GM18502 (cell line): ENCODE measurements at regions not wholly inside any gene's neighbourhood (a gene's known extent, or its start where the extent isn't known, plus 50 kb on each side); places are given as distances from the start of the nearest gene placed in this dataset.

Experiments
- ATAC-seq: cut with Tn5 transposase; IDR thresholded peaks from one replicate; pipeline ENCODE4 v1.9.1; 2021; ENCODE audit warnings: mild to moderate bottlenecking; ENCODE audit not compliant: unreplicated experiment, poor library complexity

DNA sequence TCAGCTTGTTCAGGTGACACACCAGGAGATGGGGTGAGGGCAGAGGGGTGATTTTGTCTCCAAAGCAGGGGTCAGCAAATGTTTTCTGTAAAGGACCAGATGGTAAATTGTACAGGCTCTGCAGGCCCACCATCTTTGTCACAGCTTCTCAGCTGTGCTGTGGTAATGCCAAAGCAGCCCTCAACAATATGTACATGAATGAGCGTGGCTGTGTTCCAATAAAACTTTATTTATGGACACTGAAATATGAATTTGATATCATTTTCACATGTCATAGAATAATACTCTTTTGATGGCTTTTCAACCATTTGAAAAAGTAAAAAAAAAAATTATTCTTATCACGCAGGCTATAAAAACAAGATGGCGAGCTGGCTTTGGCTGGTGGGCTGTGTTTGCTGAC lies 206.4 kb upstream of the RPL38 start:
- ATAC-seq, result no peak

DNA sequence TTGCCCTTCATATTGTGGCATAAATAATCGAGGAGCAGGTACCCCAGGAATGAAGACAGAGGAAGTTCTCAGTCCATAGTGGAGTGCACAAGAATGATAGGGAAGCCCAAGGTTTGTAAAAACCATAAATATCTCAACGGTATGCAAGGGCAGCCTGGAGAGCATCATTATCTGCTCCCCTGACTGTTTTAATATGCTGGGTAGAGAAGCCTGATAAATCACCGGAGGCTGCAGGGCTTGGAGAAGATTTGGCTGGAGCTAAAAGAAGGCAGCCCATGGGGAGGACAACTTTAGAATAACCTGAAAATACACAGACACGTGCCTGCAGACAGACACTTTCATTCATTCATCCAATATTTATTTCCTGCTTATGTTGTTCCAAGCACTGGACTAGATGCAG lies 205.2 kb upstream of the RPL38 start:
- no peak for ATAC-seq

DNA sequence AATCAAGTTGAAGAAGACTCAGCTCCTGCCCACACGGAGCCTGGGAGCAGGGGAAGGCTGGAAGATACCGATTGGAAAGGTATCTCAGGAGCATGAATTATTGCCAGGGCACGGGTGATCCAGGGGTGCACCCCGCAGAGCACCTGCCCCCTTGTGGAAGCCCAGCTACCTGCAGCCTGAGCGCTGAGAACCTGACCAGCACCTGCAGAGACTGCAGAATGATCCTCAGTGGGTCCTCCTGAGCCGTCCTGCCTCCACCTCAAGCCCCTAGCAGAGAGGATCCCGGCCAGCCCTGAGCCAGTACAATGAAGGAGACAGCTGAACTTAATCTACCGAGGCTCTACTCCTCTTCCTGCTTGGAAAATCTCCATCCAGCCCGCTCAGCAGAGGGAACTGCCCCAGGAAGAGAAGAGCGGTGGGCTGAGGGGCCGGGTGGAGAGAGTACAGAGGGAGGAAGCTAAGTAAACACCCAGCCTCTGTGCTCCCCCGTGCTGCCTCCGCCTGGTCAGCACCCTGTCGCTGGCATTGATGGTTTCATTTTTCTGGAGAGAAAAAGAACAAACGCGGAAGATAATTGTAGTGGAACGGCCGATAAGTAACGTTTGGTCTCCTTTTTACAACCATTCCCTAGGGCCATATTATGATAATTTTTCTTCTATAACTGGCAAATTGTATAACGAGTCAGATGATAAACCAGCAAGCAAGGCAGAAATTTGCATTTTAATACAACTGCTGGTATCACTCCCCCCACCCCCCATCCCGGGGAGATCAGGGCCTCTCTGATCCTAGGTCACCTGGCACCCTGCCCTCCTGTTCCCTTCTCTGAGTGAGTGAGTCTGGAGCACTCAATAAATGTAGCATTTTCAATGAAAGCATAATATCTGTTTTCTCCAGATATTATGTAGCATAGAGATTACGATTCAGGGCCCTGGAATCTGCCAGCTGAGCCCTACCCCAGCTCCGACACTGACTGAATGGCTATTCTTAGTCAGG lies 204.5 kb upstream of the RPL38 start:
- peak; percentile 71 for ATAC-seq

DNA sequence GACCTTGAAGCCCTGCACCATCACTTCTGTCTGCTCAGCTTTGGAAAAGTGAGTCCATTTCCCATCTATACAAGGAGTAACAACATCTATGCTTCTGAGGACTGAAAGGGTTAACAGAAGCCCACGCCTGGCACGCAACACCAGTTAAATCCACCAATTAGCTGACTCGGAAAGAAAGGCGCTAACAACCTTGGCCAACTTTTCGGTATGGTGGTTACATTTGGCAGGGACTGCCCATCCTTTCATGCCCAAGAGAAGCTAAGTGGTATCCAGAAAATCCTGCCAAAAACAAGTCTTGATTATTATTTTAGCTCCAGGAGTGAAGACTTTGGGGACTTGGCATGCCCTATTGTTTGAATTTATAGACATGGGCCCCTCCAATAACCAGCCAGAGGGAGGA lies 202.3 kb upstream of the RPL38 start:
- ATAC-seq, result no peak

DNA sequence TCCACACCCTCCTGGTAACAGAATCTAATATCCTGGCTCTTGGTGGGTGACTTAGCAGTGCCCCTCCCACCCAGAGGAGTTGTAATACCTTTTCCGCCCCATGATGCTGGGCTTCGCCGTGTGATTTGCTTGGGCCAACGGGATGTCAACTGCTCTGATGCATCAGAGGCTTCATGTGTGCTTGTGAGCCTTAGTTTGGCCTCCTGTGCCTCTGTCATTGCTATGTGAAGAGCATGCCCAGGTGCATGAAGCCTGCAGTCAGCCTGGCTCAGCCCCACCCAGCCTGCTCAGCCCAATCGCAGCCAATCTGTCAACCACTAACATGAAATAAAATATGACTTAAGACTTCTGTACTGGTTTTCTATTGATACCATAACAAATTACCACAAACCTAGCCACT lies 201.2 kb upstream of the RPL38 start:
- ATAC-seq, result no peak

DNA sequence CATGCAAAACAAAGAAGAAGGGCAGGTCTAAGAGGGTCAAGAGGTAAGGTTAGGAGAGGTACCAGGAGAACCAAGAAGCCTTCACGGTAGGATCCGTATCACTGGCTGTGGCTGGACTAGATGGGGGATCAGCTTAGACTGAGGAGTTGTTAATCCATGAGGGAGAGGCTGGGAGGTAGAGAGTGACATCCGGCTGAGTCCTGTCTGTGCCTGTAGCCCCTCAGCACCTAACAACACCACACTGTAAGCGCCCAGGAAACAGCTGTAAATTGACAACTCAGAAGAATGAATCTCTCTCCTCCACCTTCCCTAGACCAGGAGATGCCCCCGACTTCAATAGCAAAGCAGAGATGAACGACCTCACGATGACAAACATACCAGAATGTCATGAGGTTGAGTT lies 199.4 kb upstream of the RPL38 start:
- no peak for ATAC-seq

DNA sequence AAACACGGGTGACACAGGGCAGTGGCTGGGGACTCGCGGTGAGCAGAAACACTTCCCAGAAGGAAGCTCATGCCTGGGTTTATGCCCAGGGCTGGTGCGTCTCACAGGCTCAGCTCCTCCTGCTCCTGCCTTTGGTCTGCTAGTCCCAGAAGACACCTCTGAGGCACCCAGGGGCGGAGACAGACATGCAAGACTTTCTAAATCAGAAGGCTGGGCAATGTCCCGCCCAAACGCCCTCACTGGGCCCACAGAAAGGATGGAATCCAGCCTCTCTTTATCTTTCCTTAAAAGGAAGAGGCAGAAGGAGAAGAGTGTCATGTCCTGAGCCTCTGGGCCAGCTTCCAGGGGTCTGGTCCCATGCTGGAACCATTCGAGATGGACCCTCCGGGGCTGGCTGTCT lies 197.7 kb upstream of the RPL38 start:
- ATAC-seq, result no peak

DNA sequence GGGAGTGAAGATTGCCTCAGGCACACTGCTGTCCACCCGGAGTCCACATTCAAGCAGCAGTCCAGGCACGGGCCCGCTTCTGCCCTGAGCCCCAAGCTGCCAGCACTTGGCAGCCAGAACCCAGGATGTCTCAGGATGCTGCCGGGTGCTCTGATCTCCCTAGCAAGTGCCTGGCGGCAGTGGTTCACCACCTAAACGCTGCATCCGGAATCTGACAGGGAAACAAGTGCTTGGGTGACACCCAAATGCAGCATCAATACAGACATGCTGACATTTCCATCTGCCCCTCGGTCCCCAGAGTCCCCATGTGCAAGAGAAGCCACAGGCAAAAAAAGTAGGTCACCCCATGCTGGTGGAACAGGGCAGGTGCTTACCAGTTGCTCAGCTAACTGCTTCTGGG lies 197.1 kb upstream of the RPL38 start:
- ATAC-seq, result no peak

DNA sequence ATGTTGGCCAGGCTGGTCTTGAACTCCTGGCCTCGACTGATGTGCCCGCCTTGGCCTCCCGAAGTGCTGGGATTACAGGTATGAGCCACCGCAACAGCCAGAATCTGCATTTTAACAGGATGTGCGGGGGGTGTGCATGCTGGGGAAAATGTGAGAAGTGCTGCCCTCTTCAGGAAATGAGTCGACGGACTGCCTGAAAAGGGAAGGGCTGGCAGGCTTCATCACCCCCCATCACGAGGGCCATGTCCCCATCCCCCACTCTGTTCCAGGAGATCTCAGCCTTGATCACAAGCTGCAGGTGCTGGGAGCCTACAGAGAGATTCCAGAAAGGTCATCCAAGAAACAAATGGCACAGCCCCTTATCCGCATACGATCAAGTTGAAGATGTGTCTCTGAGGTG lies 195.3 kb upstream of the RPL38 start:
- ATAC-seq, result no peak

DNA sequence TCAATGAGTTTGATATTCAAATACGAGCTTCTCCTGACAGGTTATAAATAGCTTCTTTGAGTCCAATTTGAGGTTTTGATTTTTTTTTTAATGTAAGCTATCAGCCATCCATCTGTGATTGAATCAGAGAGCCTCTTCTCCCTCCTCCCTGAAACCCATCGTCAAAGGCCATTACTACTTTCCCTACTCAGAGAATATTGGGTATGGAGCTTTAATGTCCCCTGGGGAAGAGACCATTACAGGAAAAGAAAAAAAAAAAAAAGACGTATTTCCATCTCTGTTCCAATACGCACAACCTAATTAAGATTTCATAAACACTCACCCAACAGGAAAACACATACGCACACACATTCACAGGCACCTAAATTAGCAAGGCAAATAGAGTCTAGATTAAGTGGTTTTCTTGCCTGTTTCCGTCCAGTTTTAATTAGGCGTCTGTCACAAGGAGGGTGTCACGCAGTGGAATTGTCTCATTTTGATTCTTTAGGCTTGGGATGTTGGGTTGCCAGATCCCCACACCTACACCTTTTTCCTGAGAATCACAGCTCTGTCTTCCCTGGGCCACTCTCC lies 194.3 kb upstream of the RPL38 start:
- no peak for ATAC-seq

DNA sequence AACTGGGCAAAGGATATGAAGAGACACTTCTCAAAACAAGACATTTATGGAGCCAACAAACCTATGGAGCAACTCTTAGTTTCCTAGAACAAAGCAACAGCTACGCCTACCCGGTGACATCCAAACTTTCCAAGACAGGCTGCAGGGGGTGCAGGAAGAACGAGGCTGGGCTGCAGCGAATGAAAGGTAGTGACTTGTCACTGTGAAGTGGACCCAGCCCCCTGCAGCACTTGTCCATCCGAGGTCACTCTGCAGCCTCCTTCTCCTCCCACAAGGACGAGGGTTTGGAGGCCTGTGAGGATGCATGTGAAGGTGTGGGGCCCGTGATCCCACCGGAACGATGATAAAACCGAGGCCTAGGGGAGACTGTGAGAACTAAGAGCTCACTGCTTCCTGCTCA lies 192.6 kb upstream of the RPL38 start:
- no peak for ATAC-seq

DNA sequence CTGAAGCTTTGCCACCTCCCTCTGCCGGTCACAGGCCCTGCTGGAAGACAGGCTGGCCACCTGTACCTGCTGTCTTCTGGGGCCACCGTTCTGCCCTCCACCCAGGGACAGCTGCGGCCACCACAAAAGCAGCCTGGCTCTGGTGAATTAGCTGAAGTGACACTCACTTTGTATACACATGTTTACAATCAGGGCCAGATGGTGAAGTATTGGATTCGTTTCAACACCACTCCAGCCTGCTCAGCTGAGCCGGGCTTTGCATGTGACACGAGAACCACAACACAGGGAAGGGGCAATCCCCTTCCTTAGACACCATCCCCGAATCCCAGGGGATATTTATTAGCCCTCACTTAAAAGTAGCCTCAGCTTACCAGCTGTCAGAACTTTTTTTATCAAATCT lies 191.5 kb upstream of the RPL38 start:
- no peak for ATAC-seq

DNA sequence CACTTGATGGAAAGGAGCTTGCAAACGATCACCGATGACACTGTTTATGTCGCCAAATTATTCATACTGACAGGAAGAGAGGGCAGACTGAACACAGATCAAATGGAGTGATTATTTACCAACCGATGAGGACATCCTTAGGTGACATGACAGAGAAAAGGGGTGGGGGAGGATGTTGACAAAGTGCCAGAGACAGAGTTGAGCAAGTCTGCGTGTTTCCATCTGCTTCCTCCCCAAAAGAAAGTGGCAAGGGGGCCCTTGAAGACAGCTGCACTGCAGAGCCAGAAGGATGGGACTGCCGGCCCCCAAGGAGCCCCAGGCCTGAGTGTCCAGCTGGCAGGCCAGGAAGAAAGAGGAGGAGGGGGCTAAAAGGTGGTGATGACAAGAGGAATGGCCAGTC lies 191.0 kb upstream of the RPL38 start:
- no peak for ATAC-seq

DNA sequence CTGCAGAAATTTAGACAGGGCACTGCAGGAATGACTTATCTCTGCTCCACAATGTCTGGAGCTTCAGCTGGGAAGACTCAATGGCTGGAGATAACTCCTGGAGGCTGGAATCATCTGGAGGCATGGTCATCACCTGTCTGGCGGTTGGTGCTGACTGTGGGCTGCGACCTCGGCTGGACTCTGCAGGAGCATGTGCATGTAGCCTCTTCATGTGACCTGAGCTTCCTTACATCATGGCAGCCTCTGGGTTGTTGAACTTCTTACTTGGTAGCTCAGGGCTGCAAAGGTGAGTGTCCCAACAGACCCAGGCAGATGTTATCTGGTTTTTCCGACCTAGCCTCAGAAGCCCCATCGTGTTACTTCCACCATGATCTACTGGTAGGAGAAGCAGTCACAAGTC lies 188.2 kb upstream of the RPL38 start:
- no peak for ATAC-seq

DNA sequence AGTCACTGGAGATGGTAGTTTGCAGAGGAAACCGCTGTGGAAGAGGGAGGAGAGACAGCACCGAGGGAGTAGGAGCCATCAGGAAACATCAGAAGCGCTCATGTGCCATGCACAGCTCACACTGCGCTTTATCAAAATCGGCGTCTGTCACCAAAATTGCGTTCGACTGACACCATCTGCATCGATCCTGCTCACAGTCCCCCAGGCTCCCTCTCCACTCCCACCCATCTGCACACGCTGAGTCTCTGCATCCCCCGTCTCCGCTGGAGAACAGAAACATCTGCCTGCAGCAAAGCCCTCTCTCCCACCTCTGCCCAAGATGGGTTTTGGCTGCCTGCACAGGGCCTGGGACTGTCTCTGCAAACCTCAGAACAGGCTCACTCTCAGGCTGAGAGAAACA lies 187.5 kb upstream of the RPL38 start:
- ATAC-seq, result no peak

DNA sequence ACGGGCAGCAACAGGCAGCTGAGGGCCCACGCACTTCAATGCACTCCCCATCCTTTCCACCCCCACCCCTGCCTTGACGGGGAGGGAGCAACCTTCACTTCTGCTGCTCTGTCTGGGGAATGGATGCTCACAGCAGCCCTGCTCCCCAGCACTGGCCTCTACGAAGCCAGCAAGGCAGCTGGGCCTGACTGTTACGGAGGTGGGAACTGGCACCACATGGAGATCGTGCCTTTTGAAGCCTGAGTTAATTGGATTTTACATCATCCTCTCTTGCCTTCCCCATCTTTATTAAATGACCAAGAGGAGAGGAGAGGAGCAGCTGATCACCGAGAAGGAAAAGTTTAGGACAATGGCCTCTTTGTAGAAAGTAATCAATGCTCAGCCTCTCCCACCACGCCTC lies 187.0 kb upstream of the RPL38 start:
- ATAC-seq, result no peak

DNA sequence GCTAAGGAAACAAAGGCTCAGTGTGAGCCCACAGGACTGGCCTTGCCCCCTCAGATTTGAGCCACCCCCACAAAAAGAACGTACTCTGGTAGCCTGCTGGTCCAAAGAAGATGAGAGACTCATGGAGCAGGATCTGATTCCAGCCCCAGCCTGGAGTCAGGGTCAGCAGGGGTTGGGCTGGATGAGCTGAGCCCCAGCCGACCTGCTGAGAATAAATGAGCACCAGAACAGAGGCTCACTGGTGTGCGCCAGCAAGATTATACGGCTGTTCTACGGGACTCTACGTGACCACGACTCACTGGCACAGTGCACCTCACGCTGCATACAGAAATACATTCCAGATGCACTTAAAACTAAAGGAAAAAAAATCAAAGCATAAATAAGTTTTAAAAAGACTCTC lies 186.0 kb upstream of the RPL38 start:
- no peak for ATAC-seq

DNA sequence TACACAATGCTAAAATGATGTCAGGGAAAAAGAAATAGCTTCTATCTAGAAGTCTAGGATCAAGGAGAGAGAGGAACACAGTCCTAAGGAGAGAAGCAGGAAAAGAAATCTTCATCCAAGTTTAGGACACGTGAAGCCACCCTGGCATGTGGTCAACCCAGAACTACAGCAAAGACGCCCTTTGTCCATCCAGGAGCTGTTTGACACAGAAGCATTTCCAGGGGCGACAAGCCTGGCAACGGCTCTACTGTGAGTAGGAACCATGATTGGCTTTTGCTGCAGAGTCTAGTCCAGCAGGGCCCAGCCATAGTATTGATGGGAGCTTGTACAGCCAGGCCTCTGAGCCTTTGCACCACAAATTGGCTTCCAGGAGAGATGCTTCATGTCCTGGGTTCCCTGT lies 185.4 kb upstream of the RPL38 start:
- no peak for ATAC-seq

DNA sequence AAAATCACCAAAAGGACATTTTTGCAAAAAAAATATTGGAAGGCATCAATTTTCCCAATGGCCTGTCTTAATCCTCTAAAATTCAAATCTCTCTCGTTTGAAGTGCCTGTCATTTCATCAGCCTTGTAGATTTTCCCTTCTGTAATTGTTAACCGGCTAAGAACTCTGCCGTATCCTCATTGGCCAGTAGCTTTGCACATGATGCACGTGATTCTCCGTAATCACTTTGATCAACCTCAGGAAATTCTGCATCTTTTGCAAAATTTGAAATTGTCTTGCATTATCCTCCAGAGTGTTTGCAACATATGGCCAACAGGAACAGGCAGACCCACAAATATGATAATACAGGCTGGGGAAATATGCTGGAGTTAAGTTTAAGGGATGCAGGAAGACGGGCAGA lies 184.2 kb upstream of the RPL38 start:
- no peak for ATAC-seq

DNA sequence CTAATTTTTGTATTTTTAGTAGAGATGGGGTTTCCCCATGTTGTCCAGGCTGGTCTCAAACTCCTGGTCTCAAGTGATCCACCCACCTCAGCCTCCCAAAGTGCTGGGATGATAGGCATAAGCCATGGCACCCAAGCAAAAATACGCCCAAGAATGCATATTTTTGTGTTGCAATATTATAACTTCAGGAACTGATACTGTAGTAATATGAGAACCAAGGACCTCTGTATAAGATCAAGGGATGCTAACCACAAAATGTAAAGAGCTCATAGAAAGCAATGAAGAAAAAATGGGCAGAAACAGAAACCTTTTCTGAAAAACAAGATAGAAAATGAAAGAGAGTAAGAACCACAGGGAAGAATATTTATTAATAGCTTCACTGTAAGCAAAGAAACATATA lies 183.6 kb upstream of the RPL38 start:
- ATAC-seq, result no peak

DNA sequence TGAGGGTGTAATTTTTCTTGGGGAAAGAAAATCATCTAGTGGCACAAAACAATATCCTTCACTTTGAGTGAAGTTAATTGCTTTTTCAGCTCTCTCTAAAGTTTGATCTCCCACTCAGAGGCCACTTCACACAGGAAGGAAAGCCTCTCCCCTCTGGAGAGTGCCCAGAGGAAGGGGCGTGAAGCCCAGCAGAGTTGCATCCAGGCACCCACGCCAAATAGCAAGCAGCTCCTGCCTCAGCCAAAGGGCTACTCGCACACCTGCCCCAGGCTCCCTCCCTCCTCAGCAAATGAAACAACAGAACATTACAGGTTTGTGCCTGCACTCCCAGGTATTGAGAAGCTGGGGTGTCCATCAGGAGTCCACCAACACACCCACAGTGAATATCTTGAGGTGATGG lies 183.0 kb upstream of the RPL38 start:
- ATAC-seq, result no peak
